Loucy (cell line): ENCODE measurements at regions not wholly inside any gene's neighbourhood (a gene's known extent, or its start where the extent isn't known, plus 50 kb on each side); places are given as distances from the start of the nearest gene placed in this dataset.

ENCODE experiments used
- H2AFZ ChIP-seq: fragments of 200-600 bp; sonication (generic); 2 replicates; pipeline ENCODE4 v1.6.0; 2016; ENCODE audit warnings: antibody characterized with exemption, mild to moderate bottlenecking, low read length, moderate library complexity
- H3F3A ChIP-seq: fragments of 200-600 bp; 2 replicates; pipeline ENCODE4 v1.6.0; 2016; ENCODE audit warnings: antibody characterized with exemption, low read depth, mild to moderate bottlenecking
- H3K27me3 ChIP-seq: fragments of 200-600 bp; sonication (generic); 2 replicates; pipeline ENCODE4 v1.6.1; 2014; ENCODE audit warnings: low read length, mild to moderate bottlenecking; ENCODE audit not compliant: insufficient read depth, poor library complexity, severe bottlenecking
- H3K36me3 ChIP-seq: fragments of 200-600 bp; sonication (generic); 2 replicates; pipeline ENCODE4 v1.6.1; 2016; ENCODE audit warnings: low read length; ENCODE audit not compliant: insufficient read depth
- H3K4me1 ChIP-seq: fragments of 200-600 bp; sonication (generic); 2 replicates; pipeline ENCODE4 v1.5.1; 2014; ENCODE audit warnings: low read length, mild to moderate bottlenecking; ENCODE audit not compliant: insufficient read depth, poor library complexity, severe bottlenecking
- H3K4me2 ChIP-seq: fragments of 200-600 bp; sonication (generic); 2 replicates; pipeline ENCODE4 v1.6.0; 2014; ENCODE audit warnings: antibody characterized with exemption, low read length, low read depth, mild to moderate bottlenecking; ENCODE audit not compliant: poor library complexity, severe bottlenecking
- H3K4me3 ChIP-seq: fragments of 200-600 bp; sonication (generic); 2 replicates; pipeline ENCODE4 v1.5.1; 2014; ENCODE audit warnings: low read length, mild to moderate bottlenecking, mixed read lengths; ENCODE audit not compliant: poor library complexity, severe bottlenecking
- H3K79me2 ChIP-seq: fragments of 200-600 bp; sonication (generic); 2 replicates; pipeline ENCODE4 v1.6.1; 2014; ENCODE audit warnings: low read length; ENCODE audit not compliant: insufficient read depth
- H3K9ac ChIP-seq: fragments of 200-600 bp; sonication (generic); 2 replicates; pipeline ENCODE4 v1.6.0; 2014; ENCODE audit warnings: mild to moderate bottlenecking, low read depth, low read length, moderate library complexity; ENCODE audit not compliant: poor library complexity, severe bottlenecking
- H3K9me2 ChIP-seq: fragments of 200-600 bp; sonication (generic); replicated peaks from 2 replicates; pipeline ENCODE4 v1.6.1; 2016; ENCODE audit warnings: low read depth, low read length, mixed read lengths
- H3K9me3 ChIP-seq: fragments of 200-600 bp; sonication (generic); 2 replicates; pipeline ENCODE4 v1.6.1; 2014; ENCODE audit warnings: mild to moderate bottlenecking, antibody characterized with exemption, low read length, low read depth; ENCODE audit not compliant: insufficient read depth
- H4K20me1 ChIP-seq: fragments of 200-600 bp; sonication (generic); 2 replicates; pipeline ENCODE4 v1.6.0; 2014; ENCODE audit warnings: antibody characterized with exemption, low read length, mild to moderate bottlenecking; ENCODE audit not compliant: insufficient read depth, poor library complexity, severe bottlenecking
- EZH2phosphoT487 ChIP-seq: fragments of 200-600 bp; IDR thresholded peaks from 2 replicates; pipeline ENCODE4 v1.6.1; 2018; ENCODE audit warnings: antibody characterized with exemption, mild to moderate bottlenecking, moderate library complexity, borderline replicate concordance
- TF ChIP-seq, protein P1 (sequence below): fragments of 200-600 bp; sonication (generic); conservative IDR thresholded peaks from 2 replicates; pipeline ENCODE4 v1.5.1; 2014; ENCODE audit warnings: mild to moderate bottlenecking, antibody characterized with exemption, low read length

DNA sequence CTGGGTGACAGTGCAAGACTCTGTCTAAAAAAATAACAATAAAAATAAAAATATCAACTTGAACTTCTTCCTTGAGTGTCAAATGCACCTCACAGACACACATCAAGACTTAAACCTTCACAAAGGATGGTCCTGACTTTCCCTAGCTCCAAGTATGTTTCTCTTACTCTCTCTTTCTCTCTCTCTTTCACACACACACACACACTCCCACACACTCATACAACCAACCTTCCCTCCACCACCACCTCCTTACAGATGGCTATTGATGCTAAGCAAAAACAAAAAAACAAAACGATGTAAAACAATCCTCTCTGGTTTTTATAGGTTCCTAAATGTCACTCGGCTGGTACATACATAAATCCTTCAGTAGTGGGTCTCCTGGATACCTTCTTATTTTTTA is 67.4 kb upstream of the ACVR2A start:
- Histone ChIP-seq H3K9me2 (no peaks in the 10 kb centered on the region), H3K4me3 (no peak overlapping the region), H2AFZ (no peak overlapping the region), H3K4me2 (no peak overlapping the region), H3K36me3 (no peaks in the 10 kb centered on the region), H3F3A (no peaks in the 10 kb centered on the region), H4K20me1 (no peaks in the 10 kb centered on the region), H3K9me3 (no peaks in the 10 kb centered on the region), H3K27me3 (no peaks in the 10 kb centered on the region), H3K9ac (no peak overlapping the region), H3K79me2 (no peaks in the 10 kb centered on the region), H3K4me1 (no peaks in the 10 kb centered on the region)
- TF ChIP-seq, protein P1, sequence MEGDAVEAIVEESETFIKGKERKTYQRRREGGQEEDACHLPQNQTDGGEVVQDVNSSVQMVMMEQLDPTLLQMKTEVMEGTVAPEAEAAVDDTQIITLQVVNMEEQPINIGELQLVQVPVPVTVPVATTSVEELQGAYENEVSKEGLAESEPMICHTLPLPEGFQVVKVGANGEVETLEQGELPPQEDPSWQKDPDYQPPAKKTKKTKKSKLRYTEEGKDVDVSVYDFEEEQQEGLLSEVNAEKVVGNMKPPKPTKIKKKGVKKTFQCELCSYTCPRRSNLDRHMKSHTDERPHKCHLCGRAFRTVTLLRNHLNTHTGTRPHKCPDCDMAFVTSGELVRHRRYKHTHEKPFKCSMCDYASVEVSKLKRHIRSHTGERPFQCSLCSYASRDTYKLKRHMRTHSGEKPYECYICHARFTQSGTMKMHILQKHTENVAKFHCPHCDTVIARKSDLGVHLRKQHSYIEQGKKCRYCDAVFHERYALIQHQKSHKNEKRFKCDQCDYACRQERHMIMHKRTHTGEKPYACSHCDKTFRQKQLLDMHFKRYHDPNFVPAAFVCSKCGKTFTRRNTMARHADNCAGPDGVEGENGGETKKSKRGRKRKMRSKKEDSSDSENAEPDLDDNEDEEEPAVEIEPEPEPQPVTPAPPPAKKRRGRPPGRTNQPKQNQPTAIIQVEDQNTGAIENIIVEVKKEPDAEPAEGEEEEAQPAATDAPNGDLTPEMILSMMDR = no peak
- TF ChIP-seq EZH2phosphoT487 = no peak

DNA sequence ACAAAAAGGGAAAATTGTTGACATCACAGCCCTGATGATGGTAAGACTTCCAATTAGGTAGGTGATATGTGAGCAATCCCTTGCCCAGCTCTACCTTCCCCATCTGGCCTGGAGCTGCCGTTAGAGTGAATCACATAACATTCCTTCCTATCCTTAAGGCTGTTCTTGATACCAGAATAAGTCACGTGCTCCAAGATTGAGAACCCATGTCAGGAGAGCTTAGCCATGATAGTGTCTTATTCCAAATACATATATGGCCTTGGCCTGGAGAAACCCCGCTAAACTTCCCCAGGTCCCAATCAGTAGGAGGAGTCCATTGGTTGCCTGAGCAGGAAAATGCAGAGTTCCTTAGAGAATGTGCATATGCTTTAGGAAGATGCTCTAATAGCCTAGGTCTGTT is 70.0 kb upstream of the ACVR2A start:
- no peak for TF ChIP-seq EZH2phosphoT487
- TF ChIP-seq, protein P1 = no peak
- Histone ChIP-seq H3K36me3 (no peaks in the 10 kb centered on the region), H2AFZ (no peak overlapping the region), H4K20me1 (no peaks in the 10 kb centered on the region), H3F3A (no peaks in the 10 kb centered on the region), H3K4me1 (no peaks in the 10 kb centered on the region), H3K4me3 (no peak overlapping the region), H3K9me3 (no peaks in the 10 kb centered on the region), H3K4me2 (no peak overlapping the region), H3K9ac (no peak overlapping the region), H3K9me2 (no peaks in the 10 kb centered on the region), H3K79me2 (no peaks in the 10 kb centered on the region), H3K27me3 (no peaks in the 10 kb centered on the region)

DNA sequence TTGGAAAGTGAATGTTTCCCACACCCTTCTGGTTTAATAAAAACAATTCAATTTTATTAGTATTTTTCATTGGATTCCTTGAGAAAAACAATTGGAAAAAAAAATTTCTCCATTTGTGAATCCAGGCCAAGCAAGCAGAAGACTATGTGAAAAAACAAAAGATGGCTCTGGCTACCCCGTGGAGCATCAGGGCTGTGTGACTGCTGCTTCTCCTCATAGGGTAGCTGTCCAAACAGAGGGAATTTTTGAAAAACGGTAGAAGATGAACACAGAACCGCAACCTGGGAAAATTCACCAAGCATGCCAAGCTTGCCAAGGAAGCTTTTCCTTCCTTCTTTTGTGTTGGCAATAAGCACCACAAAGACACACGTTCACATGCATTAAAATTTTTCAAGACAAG is 71.3 kb upstream of the ACVR2A start:
- Histone ChIP-seq H2AFZ (no peak overlapping the region), H3K9me2 (no peaks in the 10 kb centered on the region), H3K4me2 (no peak overlapping the region), H3K27me3 (no peaks in the 10 kb centered on the region), H3K9ac (no peak overlapping the region), H3K79me2 (no peaks in the 10 kb centered on the region), H3K9me3 (no peaks in the 10 kb centered on the region), H4K20me1 (no peaks in the 10 kb centered on the region), H3K4me3 (no peak overlapping the region), H3K36me3 (no peaks in the 10 kb centered on the region), H3F3A (no peaks in the 10 kb centered on the region), H3K4me1 (no peaks in the 10 kb centered on the region)
- TF ChIP-seq, protein P1 = no peak
- no peak for TF ChIP-seq EZH2phosphoT487
